AG08396 (cell line): ENCODE measurements at regions not wholly inside any gene's neighbourhood (a gene's known extent, or its start where the extent isn't known, plus 50 kb on each side); places are given as distances from the start of the nearest gene placed in this dataset.
"Not testable (repeated sequence)": the region's sequence is repeated elsewhere in the genome, so short reads cannot be mapped to it uniquely, and the experiment has no call there.

Experiments
- DNase-seq: peaks from one replicate; pipeline ENCODE4 v3.0.0; 2012; ENCODE audit warnings: low spot score, mixed read lengths

- no peak for DNase-seq
Measured at GRCh38 chr15:31219221-31219620, 107.4 kb upstream of the KLF13 start.

- no peak for DNase-seq
Measured at GRCh38 chr15:31221936-31222515, 104.6 kb upstream of the KLF13 start.

GRCh38 chr15:31222773-31223341 lies 103.8 kb upstream of the KLF13 start:
- no peak for DNase-seq

- DNase-seq = no peak
Measured at GRCh38 chr15:31223478-31224350, 102.9 kb upstream of the KLF13 start.

- not testable (repeated sequence) for DNase-seq
Measured at GRCh38 chr15:31224661-31225060, 102.0 kb upstream of the KLF13 start.

- no peak for DNase-seq
Measured at GRCh38 chr15:31225356-31225955, 101.2 kb upstream of the KLF13 start.

- DNase-seq = no peak
Measured at GRCh38 chr15:31226021-31226420, 100.6 kb upstream of the KLF13 start.

- no peak for DNase-seq
Measured at GRCh38 chr15:31227235-31227634, 99.4 kb upstream of the KLF13 start.

GRCh38 chr15:31228011-31228484 lies 98.6 kb upstream of the KLF13 start:
- DNase-seq = no peak

GRCh38 chr15:31228980-31229826 lies 97.4 kb upstream of the KLF13 start:
- DNase-seq = no peak

GRCh38 chr15:31230630-31231485 lies 95.8 kb upstream of the KLF13 start:
- DNase-seq = no peak

- no peak for DNase-seq
Measured at GRCh38 chr15:31234815-31235214, 91.8 kb upstream of the KLF13 start.

- no peak for DNase-seq
Measured at GRCh38 chr15:31235311-31236183, 91.1 kb upstream of the KLF13 start.

- DNase-seq = peak; percentile 93
Measured at GRCh38 chr15:31236184-31237042, 90.2 kb upstream of the KLF13 start.

- DNase-seq = no peak
Measured at GRCh38 chr15:31237043-31237324, 89.7 kb upstream of the KLF13 start.

GRCh38 chr15:31238906-31239305 lies 87.7 kb upstream of the KLF13 start:
- DNase-seq = no peak

- DNase-seq = no peak
Measured at GRCh38 chr15:31239409-31239808, 87.2 kb upstream of the KLF13 start.

GRCh38 chr15:31241888-31242522 lies 84.6 kb upstream of the KLF13 start:
- no peak for DNase-seq

- DNase-seq = no peak
Measured at GRCh38 chr15:31243895-31244294, 82.7 kb upstream of the KLF13 start.
